ENCODE measurements at regions not wholly inside any gene's neighbourhood (a gene's known extent, or its start where the extent isn't known, plus 50 kb on each side); places are given as distances from the start of the nearest gene placed in this dataset.

DNA sequence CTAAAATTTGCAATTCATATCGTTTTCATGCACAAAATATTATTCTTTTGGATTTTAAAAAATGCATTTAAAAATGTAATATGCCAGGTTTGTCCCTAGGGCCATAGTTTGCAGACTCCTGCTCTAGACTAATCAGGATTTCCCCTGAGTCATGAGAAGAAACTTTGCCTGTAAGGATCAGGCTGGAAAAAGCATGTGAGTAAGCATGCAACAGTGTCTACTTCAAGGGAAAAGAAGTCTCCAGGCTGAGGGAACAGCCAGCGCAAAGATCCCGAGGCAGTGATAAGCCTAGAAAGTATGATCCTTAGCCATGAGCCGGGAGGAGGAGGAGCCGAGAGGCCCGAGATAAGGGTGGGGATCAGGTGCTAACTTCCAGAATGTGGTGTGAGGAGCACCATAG is 382.8 kb upstream of the CFAP20DC start:
- no peak for TF ChIP-seq POLR2A (IDR thresholded peaks at IDR 0.05; ENCODE audit: low read depth, low read length)
- TF ChIP-seq POLR2AphosphoS5 (IDR thresholded peaks at IDR 0.05; ENCODE audit: low read depth, low read length) = no peak

All from GM12892 (cell line).